ENCODE measurements at regions not wholly inside any gene's neighbourhood (a gene's known extent, or its start where the extent isn't known, plus 50 kb on each side); places are given as distances from the start of the nearest gene placed in this dataset.

DNA sequence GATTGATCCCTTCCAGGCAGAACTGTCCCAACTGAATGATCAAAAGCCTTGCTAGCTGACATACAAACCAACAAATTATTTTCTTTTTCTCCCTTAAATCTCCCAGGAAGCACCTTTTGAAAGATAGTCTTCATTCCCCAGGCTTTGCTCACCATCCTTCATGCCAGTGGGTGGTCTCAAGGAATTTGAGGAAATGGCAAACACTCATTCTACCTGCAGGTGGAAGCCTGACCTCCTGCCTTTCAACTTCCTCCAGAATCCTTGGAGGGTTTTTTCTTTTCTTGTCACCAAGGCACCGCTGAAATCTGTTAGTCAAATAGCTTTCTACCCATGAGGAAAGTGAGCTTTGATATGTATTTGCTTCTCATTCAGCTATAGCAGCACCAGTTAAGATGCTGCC, 128.5 kb downstream of the WIF1 start:
- Histone ChIP-seq H3K36me3 (replicated peaks in 1 of 2; ENCODE audit: control insufficient read depth in 1 of 2, insufficient read depth in 2 of 2, low read length in 2 of 2) (no peaks in the 10 kb centered on the region), H3K4me2 (ENCODE audit: low read depth, low read length) (no peak overlapping the region), H3K4me1 (ENCODE audit: insufficient read depth, low read length) (peaks cover 6% of the 10 kb centered on the region), H3K4me3 (replicated peaks in 1 of 3; ENCODE audit: insufficient read depth in 1 of 3, low read depth in 2 of 3, low read length in 3 of 3) (no peak overlapping the region), H2AFZ (ENCODE audit: low read length) (no peak overlapping the region), H3K27me3 (ENCODE audit: control insufficient read depth in 1 of 2, insufficient read depth in 2 of 2, low read length in 2 of 2) (no peaks in the 10 kb centered on the region), H4K20me1 (ENCODE audit: insufficient read depth, low read length) (no peaks in the 10 kb centered on the region), H3K79me2 (ENCODE audit: insufficient read depth, low read length) (no peaks in the 10 kb centered on the region), H3K9me3 (ENCODE audit: low read length) (no peaks in the 10 kb centered on the region), H3K9ac (ENCODE audit: insufficient read depth, low read depth, low read length) (no peak overlapping the region), H3K27ac (ENCODE audit: extremely low read length, insufficient read depth, low read length) (no peak overlapping the region)
- no peak for ATAC-seq
- DNase-seq (ENCODE audit: low spot score): no peak
- TF ChIP-seq HDAC1 (CRISPR knock-in tag; IDR thresholded peaks at IDR 0.05): no peak
- no peak for TF ChIP-seq SOX13 (IDR thresholded peaks at IDR 0.05)
- no peak for TF ChIP-seq SOX13 (CRISPR knock-in tag; conservative IDR thresholded peaks at IDR 0.05 in 1 of 2, IDR thresholded peaks at IDR 0.05 in 1 of 2)
- TF ChIP-seq IKZF4 (CRISPR knock-in tag; IDR thresholded peaks at IDR 0.05; ENCODE audit: borderline replicate concordance, low read depth, not compliant biosample characterization): no peak
- no peak for TF ChIP-seq ZNF34 (CRISPR knock-in tag; IDR thresholded peaks at IDR 0.05; ENCODE audit: borderline replicate concordance)
- TF ChIP-seq SP4 (CRISPR knock-in tag; IDR thresholded peaks at IDR 0.05): no peak
- TF ChIP-seq ZNF841 (CRISPR knock-in tag; IDR thresholded peaks at IDR 0.05; ENCODE audit: borderline replicate concordance): no peak
- TF ChIP-seq, protein P1, sequence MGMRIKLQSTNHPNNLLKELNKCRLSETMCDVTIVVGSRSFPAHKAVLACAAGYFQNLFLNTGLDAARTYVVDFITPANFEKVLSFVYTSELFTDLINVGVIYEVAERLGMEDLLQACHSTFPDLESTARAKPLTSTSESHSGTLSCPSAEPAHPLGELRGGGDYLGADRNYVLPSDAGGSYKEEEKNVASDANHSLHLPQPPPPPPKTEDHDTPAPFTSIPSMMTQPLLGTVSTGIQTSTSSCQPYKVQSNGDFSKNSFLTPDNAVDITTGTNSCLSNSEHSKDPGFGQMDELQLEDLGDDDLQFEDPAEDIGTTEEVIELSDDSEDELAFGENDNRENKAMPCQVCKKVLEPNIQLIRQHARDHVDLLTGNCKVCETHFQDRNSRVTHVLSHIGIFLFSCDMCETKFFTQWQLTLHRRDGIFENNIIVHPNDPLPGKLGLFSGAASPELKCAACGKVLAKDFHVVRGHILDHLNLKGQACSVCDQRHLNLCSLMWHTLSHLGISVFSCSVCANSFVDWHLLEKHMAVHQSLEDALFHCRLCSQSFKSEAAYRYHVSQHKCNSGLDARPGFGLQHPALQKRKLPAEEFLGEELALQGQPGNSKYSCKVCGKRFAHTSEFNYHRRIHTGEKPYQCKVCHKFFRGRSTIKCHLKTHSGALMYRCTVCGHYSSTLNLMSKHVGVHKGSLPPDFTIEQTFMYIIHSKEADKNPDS (CRISPR knock-in tag; IDR thresholded peaks at IDR 0.05): no peak
- TF ChIP-seq ZNF790 (CRISPR knock-in tag; IDR thresholded peaks at IDR 0.05; ENCODE audit: borderline replicate concordance): no peak
- TF ChIP-seq, protein P2, sequence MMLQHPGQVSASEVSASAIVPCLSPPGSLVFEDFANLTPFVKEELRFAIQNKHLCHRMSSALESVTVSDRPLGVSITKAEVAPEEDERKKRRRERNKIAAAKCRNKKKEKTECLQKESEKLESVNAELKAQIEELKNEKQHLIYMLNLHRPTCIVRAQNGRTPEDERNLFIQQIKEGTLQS (CRISPR knock-in tag; IDR thresholded peaks at IDR 0.05): no peak
- no peak for TF ChIP-seq JUND (CRISPR knock-in tag; IDR thresholded peaks at IDR 0.05)
- no peak for TF ChIP-seq SMAD3 (CRISPR knock-in tag; IDR thresholded peaks at IDR 0.05)
- no peak for TF ChIP-seq ZNF792 (CRISPR knock-in tag; IDR thresholded peaks at IDR 0.05)
- no peak for TF ChIP-seq RBM22 (optimal IDR thresholded peaks at IDR 0.05; ENCODE audit: low read length)
- TF ChIP-seq HES4 (CRISPR knock-in tag; IDR thresholded peaks at IDR 0.05; ENCODE audit: borderline replicate concordance): no peak
- TF ChIP-seq ZSCAN25 (CRISPR knock-in tag; IDR thresholded peaks at IDR 0.05): no peak
- ChIA-PET POLR2A (no interaction called here), CTCF (ENCODE audit: low intra/inter-chr PET ratio, low total read pairs) (no interaction called here)
- intact Hi-C loops (cut with micrococcal nuclease; ENCODE audit: unreplicated experiment) (no loop called here), in situ Hi-C loops (cut with HindIII; ENCODE audit: extremely low pct_ligation_motif_present, low pct_unique_long_range_greater_than_20kb) (no loop called here)
- WGBS (ENCODE audit: low lambda C conversion rate): 7% methylated on average over 1 of the region's 1 CpG
- FAIRE-seq: no peak
- no TSS peak for BruUV-seq (replicated peaks)
